Activated CD8-positive, alpha-beta memory T cell treated with anti-CD3 and anti-CD28 coated beads for 24 hours (primary cell): ENCODE measurements at regions not wholly inside any gene's neighbourhood (a gene's known extent, or its start where the extent isn't known, plus 50 kb on each side); places are given as distances from the start of the nearest gene placed in this dataset.

Experiments used
- DNase-seq: peaks from one replicate; pipeline ENCODE4 v3.0.0-alpha.2; 2020

- DNase-seq, result no peak
These were observed 266.0 kb downstream of the ENGASE start for GRCh38 chr17:79340333-79341221.

- DNase-seq, result no peak
These were observed 264.7 kb downstream of the ENGASE start for GRCh38 chr17:79339321-79339720.

DNA sequence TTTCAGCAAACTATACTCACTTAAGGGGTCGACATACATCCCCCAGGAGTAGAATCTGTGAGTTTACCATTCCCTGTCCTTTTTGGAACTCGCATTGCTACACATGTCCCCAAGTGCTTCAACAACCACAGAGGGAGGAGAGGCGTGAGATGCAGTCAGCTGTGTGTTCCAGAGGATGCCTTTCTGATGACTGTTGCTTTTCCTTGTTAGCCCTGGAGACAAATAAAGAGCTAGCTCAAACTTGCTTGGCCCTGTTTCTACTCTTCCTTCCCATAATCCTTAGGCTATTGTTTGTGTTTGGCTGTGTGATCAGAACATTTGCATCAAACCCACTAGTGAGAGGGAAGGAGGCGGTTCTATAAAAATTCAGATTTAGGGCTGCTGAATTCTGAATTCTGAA is 264.0 kb downstream of the ENGASE start:
- DNase-seq, result no peak

- no peak for DNase-seq
These were observed 263.5 kb downstream of the ENGASE start for GRCh38 chr17:79338152-79338551.

- DNase-seq, result no peak
These were observed 262.4 kb downstream of the ENGASE start for GRCh38 chr17:79337053-79337452.

DNA sequence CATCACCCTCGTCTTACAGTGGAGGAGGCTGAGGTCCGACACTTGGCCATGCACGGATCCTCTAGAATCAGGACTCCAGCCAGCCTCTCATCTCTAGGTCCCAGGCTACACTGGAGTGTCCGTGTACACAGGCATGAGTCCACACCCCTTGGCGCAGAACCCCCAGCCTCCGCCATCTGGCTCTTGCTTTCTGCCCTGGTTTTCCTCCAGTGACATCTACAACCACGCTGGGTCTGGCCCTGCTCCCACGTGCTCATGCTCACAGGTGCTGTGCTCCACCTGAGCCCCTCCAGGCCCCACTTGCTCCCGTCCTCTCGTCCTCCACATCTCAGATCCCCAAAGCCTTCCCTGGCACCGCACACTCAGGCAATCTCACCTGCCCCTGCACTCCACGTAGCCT is 260.8 kb downstream of the ENGASE start:
- no peak for DNase-seq

- DNase-seq, result no peak
These were observed 257.5 kb downstream of the ENGASE start for GRCh38 chr17:79332011-79332554.

GRCh38 chr17:79331492-79331891 is 256.9 kb downstream of the ENGASE start:
- DNase-seq, result no peak

- no peak for DNase-seq
These were observed 256.1 kb downstream of the ENGASE start for GRCh38 chr17:79330696-79331095.

DNA sequence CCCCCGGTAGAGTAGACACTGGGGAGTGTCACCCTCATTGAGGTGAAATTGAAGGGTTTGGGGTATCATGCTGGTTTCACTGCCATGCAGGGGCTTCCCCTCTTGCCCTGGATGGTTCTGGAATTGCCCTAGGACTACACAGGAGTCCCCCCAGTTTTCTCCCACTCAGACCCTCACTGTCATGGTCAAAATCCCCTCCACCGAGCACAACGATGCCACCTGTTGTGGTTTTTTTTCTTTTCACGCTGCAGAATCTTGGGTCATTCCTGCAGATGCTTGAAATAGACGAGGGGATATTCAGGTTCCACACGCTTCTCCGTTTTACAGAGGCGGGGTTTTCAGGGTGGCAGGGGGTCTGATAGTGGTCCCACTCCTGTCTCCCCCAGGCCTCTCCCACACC is 255.6 kb downstream of the ENGASE start:
- no peak for DNase-seq

- DNase-seq, result no peak
These were observed 252.2 kb downstream of the ENGASE start for GRCh38 chr17:79326814-79327213.

GRCh38 chr17:79325709-79326430 is 251.2 kb downstream of the ENGASE start:
- DNase-seq, result no peak

GRCh38 chr17:79324194-79324593 is 249.6 kb downstream of the ENGASE start:
- DNase-seq, result no peak

DNA sequence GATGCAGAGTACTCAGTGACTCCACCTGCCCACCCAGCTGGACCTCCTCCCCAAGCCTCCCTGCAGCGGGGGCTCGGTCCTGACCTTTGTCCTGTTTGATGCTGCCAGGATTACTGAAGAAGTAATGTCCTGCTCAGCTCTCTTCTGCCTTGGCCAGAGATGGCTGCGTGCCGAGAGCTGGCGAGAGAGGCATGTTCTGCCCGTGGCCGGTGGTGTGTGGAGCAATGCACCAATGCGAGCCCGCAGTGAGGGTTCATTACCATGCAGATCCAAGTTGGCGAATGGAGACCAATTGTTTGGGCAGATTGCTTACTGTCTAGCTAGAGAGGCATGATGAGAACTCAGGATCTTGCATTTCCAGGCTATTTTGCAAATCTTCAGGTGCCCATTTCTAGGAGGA is 248.9 kb downstream of the ENGASE start:
- DNase-seq, result no peak

GRCh38 chr17:79322211-79323123 is 247.8 kb downstream of the ENGASE start:
- DNase-seq, result no peak

DNA sequence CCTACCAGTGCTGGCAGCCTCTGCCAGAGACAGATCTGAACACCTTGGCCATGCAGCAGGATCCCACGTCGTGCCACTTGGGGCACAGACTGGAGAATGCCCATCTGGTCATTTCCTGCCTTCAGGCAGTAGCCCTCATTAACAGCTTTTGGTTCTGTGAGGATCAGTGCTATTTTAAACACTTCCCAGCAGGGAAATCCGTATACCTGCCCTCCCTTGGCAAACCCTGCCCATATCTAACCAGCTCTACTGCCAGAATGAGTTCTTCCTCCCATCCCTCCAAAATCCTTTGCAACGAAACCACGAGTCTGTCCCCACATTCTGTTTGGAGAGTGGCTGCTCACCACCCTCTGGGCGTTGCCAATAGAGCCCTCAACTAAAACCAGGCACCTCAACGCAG is 245.7 kb downstream of the ENGASE start:
- no peak for DNase-seq

DNA sequence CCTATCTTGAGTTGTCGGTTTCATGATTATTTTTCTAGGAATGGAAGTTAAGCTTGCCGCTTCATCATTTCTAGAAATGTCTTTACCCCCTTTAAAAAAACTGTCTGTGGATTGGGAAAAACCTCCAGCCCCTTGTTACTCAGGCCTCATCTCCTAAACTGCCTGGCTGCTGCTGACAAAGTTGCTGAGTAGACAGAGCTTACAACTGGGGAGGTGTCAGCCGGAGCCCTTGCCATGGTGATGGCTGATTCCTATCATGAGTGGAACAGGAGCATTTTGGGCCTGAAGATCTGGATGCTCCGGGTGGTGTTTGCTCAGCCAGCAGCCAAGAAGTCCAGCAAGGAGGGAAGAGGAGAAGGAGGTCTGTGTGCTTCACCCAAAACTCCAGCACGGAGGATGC is 243.3 kb downstream of the ENGASE start:
- DNase-seq, result no peak

DNA sequence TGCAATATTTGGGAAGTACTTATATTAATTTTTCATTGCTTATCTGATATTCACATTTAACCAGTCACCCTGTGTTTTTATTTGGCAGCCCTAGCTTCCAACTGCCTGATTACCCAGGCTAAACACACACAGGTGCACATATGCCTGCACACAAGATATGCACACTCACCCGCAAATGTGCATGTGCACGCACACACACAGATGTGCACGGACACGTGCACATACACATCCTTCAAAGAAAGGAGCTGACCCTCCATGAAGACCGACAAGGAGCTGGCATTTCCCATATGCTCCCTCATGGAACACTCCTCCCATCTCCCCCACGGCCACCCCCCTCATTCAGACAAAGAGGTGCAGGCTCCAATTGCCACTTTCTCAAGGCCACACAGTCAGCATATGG is 242.2 kb downstream of the ENGASE start:
- DNase-seq, result no peak

DNA sequence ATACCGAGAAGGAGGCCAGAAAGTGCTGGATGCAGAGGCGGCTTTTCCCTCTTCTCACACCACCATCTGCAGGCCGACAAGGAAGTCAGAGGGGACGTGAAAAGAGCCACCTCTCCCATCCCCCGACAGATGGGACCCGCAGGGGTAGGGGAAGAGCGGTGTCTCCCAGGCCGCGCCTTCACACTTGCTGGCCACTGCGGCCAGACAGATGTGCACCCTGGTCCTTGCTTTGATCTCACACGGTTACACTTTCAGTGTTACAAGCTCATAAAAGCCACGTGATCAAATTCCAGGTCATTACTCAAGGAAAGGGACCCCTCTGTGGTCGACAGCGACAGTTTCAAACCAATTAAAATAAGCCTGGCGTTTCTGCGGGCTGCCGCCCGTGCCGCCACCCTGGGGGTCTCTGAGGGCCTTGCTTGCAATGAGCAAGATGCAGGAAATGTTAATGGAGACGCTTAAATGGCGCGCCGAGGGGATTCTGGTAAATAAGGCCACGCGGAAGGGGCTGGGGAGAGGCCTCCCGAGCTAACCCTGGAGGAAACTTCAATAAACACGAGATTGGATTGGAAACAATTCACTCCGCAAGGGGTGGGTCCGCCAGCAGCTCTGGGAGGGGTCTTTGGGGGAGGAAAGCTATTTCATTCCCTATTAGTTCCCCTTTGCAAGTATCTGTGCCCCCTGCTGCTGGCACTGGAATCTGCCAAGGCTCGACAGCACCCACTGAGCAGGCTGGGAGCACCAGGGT is 240.9 kb downstream of the ENGASE start:
- DNase-seq, result no peak

GRCh38 chr17:79314617-79315357 is 240.2 kb downstream of the ENGASE start:
- no peak for DNase-seq

GRCh38 chr17:79311373-79311772 is 236.7 kb downstream of the ENGASE start:
- no peak for DNase-seq
